ENCODE measurements at regions not wholly inside any gene's neighbourhood (a gene's known extent, or its start where the extent isn't known, plus 50 kb on each side); places are given as distances from the start of the nearest gene placed in this dataset.

- TF ChIP-seq CTCF (conservative IDR thresholded peaks at IDR 0.05 in 1 of 2, IDR thresholded peaks at IDR 0.05 in 1 of 2; ENCODE audit: extremely low read depth in 1 of 2, insufficient read depth in 1 of 2, low read depth in 1 of 2, low read length in 2 of 2) = no peak
- TF ChIP-seq EZH2 (IDR thresholded peaks at IDR 0.05; ENCODE audit: borderline replicate concordance, low read length) = no peak
Observed at GRCh38 chr7:8965177-8965576, 531.8 kb downstream of the NXPH1 start.

Measured in mammary epithelial cell (primary cell).